ENCODE measurements at regions not wholly inside any gene's neighbourhood (a gene's known extent, or its start where the extent isn't known, plus 50 kb on each side); places are given as distances from the start of the nearest gene placed in this dataset.

GRCh38 chr11:90784241-90784814 lies 561.5 kb upstream of the CHORDC1 start:
- H3K9me3 ChIP-seq (ENCODE audit: low read depth) = peaks cover 4% of the 10 kb centered on the region
- no peak overlapping the region for H3K4me2 ChIP-seq
- H3K9me2 ChIP-seq (replicated peaks; ENCODE audit: insufficient read depth) = no peaks in the 10 kb centered on the region
- no peaks in the 10 kb centered on the region for H4K20me1 ChIP-seq (ENCODE audit: insufficient read depth, poor library complexity, severe bottlenecking)
- no peak overlapping the region for H3K27ac ChIP-seq
- H3K36me3 ChIP-seq (replicated peaks; ENCODE audit: insufficient read depth, low read depth) = no peaks in the 10 kb centered on the region
- no peaks in the 10 kb centered on the region for H3K79me2 ChIP-seq
- TF ChIP-seq EZH2 (IDR thresholded peaks at IDR 0.05; ENCODE audit: borderline replicate concordance) = no peak
- no peak for TF ChIP-seq EZH2phosphoT487 (IDR thresholded peaks at IDR 0.05; ENCODE audit: low read depth, severe bottlenecking, unreplicated experiment)
- TF ChIP-seq CTCF (IDR thresholded peaks at IDR 0.05; ENCODE audit: poor library complexity) = no peak
- no peaks in the 10 kb centered on the region for H3K4me1 ChIP-seq (ENCODE audit: insufficient read depth)
- DNase-seq (ENCODE audit: low spot score) = no peak
- WGBS (ENCODE audit: low lambda C conversion rate, missing lambda C conversion rate) = 80% methylated on average over 2 of the region's 2 CpGs
- no peak overlapping the region for H3K4me3 ChIP-seq
- H3K27me3 ChIP-seq = no peaks in the 10 kb centered on the region
- no peak overlapping the region for H2AFZ ChIP-seq

- 96% methylated on average over 3 of the region's 3 CpGs for WGBS (ENCODE audit: low lambda C conversion rate, missing lambda C conversion rate)
- Histone ChIP-seq H3K27ac (no peak overlapping the region), H3K36me3 (replicated peaks; ENCODE audit: insufficient read depth, low read depth) (no peaks in the 10 kb centered on the region), H3K9me2 (replicated peaks; ENCODE audit: insufficient read depth) (no peaks in the 10 kb centered on the region), H3K27me3 (no peaks in the 10 kb centered on the region), H3K4me2 (no peak overlapping the region), H3K9me3 (ENCODE audit: low read depth) (peaks cover 4% of the 10 kb centered on the region), H3K4me1 (ENCODE audit: insufficient read depth) (no peaks in the 10 kb centered on the region), H3K79me2 (no peaks in the 10 kb centered on the region), H4K20me1 (ENCODE audit: insufficient read depth, poor library complexity, severe bottlenecking) (no peaks in the 10 kb centered on the region), H3K4me3 (no peak overlapping the region), H2AFZ (no peak overlapping the region)
- no peak for TF ChIP-seq CTCF (IDR thresholded peaks at IDR 0.05; ENCODE audit: poor library complexity)
- no peak for TF ChIP-seq EZH2phosphoT487 (IDR thresholded peaks at IDR 0.05; ENCODE audit: low read depth, severe bottlenecking, unreplicated experiment)
- TF ChIP-seq EZH2 (IDR thresholded peaks at IDR 0.05; ENCODE audit: borderline replicate concordance) = no peak
- DNase-seq (ENCODE audit: low spot score) = no peak
Observed at GRCh38 chr11:90783111-90783510, 560.3 kb upstream of the CHORDC1 start.

- Histone ChIP-seq H3K36me3 (replicated peaks; ENCODE audit: insufficient read depth, low read depth) (no peaks in the 10 kb centered on the region), H3K4me1 (ENCODE audit: insufficient read depth) (no peaks in the 10 kb centered on the region)
- no peak for TF ChIP-seq CTCF (IDR thresholded peaks at IDR 0.05; ENCODE audit: poor library complexity)
- TF ChIP-seq EZH2phosphoT487 (IDR thresholded peaks at IDR 0.05; ENCODE audit: low read depth, severe bottlenecking, unreplicated experiment) = no peak
- no peak for TF ChIP-seq EZH2 (IDR thresholded peaks at IDR 0.05; ENCODE audit: borderline replicate concordance)
Observed at GRCh38 chr11:90779098-90779497, 556.2 kb upstream of the CHORDC1 start.

More at GRCh38 chr11:90779098-90779497, 556.2 kb upstream of the CHORDC1 start:
- Histone ChIP-seq H3K4me2 (no peak overlapping the region), H2AFZ (no peak overlapping the region), H4K20me1 (ENCODE audit: insufficient read depth, poor library complexity, severe bottlenecking) (no peaks in the 10 kb centered on the region), H3K4me3 (no peak overlapping the region), H3K9me2 (replicated peaks; ENCODE audit: insufficient read depth) (no peaks in the 10 kb centered on the region), H3K27ac (no peak overlapping the region), H3K79me2 (no peaks in the 10 kb centered on the region), H3K9me3 (ENCODE audit: low read depth) (no peaks in the 10 kb centered on the region), H3K27me3 (no peaks in the 10 kb centered on the region)
- DNase-seq (ENCODE audit: low spot score) = no peak

All from hepatocyte (in vitro differentiated cells).